Pancreas (tissue), 10 donors: ENCODE measurements at regions not wholly inside any gene's neighbourhood (a gene's known extent, or its start where the extent isn't known, plus 50 kb on each side); places are given as distances from the start of the nearest gene placed in this dataset.
"Not testable (repeated sequence)": the region's sequence is repeated elsewhere in the genome, so short reads cannot be mapped to it uniquely, and the experiment has no call there.

ENCODE experiments used
- ATAC-seq, 4 donors: fragments of 200-7000 bp; cut with Tn5 transposase; one replicate each; pipeline versions ENCODE4 v1.8.0 to v1.9.1; 2020; ENCODE audit warnings: mild to moderate bottlenecking in 4 of 4, moderate library complexity in 4 of 4
- DNase-seq, 6 donors: peaks; one replicate each; pipeline ENCODE4 v3.0.0-alpha.2; 2020
- FAIRE-seq: peaks from 2 replicates; lab custom pipeline; 2012; peaks lifted over from hg19 to GRCh38; lab: Jason Lieb, UNC
- H3K27ac ChIP-seq, 4 donors: fragments of 200-600 bp; sonication (generic); 1 replicate in 3 of 4; 2 replicates in 1 of 4; pipeline versions ENCODE4 v1.5.0 to v1.8.0; 2020
- H3K27me3 ChIP-seq, 4 donors: fragments of 200-600 bp; one replicate each; pipeline ENCODE4 v1.8.0; 2021
- H3K36me3 ChIP-seq, 3 donors: fragments of 200-600 bp; sonication (generic) in 1 of 3; one replicate each; pipeline versions ENCODE4 v1.5.0 to v1.8.0; 2020 to 2021
- H3K4me1 ChIP-seq, 3 donors: fragments of 200-600 bp; one replicate each; pipeline ENCODE4 v1.8.0; 2021
- H3K4me3 ChIP-seq, 4 donors: fragments of 200-600 bp; sonication (generic) in 2 of 4; one replicate each; pipeline versions ENCODE4 v1.5.0 to v1.8.0; 2020 to 2021
- H3K9me3 ChIP-seq, 4 donors: fragments of 200-600 bp; one replicate each; pipeline ENCODE4 v1.8.0; 2021
- CTCF ChIP-seq, 4 donors: fragments of 200-600 bp; sonication (generic) in 3 of 4; IDR thresholded peaks; one replicate each; pipeline versions ENCODE4 v1.5.0 to v1.8.0; 2021; ENCODE audit warnings: antibody characterized with exemption in 4 of 4
- WGBS, 2 donors: extraction: QIAGEN DNeasy Blood & Tissue Kit; methylation state at CpG; one replicate each; pipeline ENCODE4 v1.1.7; 2013; 5-methylcytosine and 5-hydroxymethylcytosine counted together
- intact Hi-C, 3 donors: fragments of 100-400 bp; cut with DNase I; formaldehyde crosslinking; loops; one replicate each; pipeline versions ENCODE4 v1.11.1 to v1.14.2; 2022
- donor health status: healthy with polysubstance abuse.
- donor health status: DM: no; HTN: no; CAD: no; lungs with moderate emphysema.
- donor health status: DM: no; HTN: no; CAD: no.
- donor health status: control.
- donor health status: control.
- donor health status: Bipolar disorder and iron deficiency.
- donor health status: DM: yes; HTN: yes; CAD: no.
- donor health status: DM: no; HTN: no; CAD: no.
- donor health status: DM: no; HTN: no; CAD: no.
- donor health status: DM: yes; HTN: yes; CAD: no.

DNA sequence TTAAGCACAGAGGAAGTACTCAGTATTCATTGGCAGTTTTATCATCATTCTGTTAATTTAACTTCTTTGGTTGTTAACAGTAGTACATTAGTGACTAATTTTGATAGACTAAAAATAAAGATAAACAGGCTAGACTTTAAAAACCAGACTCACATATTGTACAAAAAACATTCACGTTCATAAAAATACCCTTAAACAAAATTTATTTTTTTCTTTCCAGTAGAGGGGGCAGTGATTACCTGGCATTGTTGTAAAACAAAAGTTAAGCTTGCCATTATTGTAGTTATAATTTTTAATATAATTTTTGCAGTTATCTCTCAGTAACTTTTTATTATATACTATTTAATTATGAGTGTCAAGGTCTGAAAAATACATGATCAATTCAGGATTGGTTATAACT, 92.0 kb downstream of the MRPL57 start:
- ATAC-seq, H3K27ac ChIP-seq, H3K27me3 ChIP-seq, H3K36me3 ChIP-seq, intact Hi-C loops, H3K9me3 ChIP-seq, H3K4me3 ChIP-seq, DNase-seq, H3K4me1 ChIP-seq: not testable (repeated sequence)
- peak; percentile 98 for FAIRE-seq
- WGBS, 2 donors = 2 to 7% methylated on average over 1 of the region's 1 CpG

- intact Hi-C loops = not testable (repeated sequence)
Measured at GRCh38 chr13:21272439-21272838, 96.0 kb downstream of the MRPL57 start.

DNA sequence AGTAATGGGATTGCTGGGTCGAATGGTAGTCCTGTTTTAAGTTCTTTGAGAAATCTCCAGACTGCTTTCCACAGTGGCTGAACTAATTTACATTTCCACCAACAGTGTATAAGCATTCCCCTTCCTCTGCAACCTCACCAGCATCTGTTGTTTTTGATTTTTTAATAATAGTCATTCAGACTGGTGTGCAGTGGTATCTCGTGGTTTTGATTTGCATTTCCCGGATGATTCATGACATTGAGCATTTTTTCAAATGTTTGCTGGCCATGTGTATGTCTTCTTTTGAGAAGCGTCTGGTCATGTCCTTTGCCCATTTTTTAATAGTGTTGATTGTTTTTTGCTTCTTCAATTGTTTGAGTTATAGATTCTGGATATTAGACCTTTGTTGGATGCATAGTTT, 98.0 kb downstream of the MRPL57 start:
- intact Hi-C loops, H3K4me1 ChIP-seq, H3K36me3 ChIP-seq, H3K27me3 ChIP-seq, H3K9me3 ChIP-seq, H3K27ac ChIP-seq, H3K4me3 ChIP-seq, ATAC-seq, DNase-seq, FAIRE-seq: not testable (repeated sequence)
- WGBS, 2 donors = 59 to 78% methylated on average over 4 of the region's 4 CpGs

More at GRCh38 chr13:21272439-21272838, 96.0 kb downstream of the MRPL57 start:
- not testable (repeated sequence) for H3K4me3 ChIP-seq, ATAC-seq, DNase-seq, H3K4me1 ChIP-seq, FAIRE-seq, H3K27ac ChIP-seq, H3K9me3 ChIP-seq, H3K36me3 ChIP-seq, H3K27me3 ChIP-seq
- 82 to 93% methylated on average over 6 of the region's 6 CpGs for WGBS, 2 donors

GRCh38 chr13:21282065-21282464, 105.6 kb downstream of the MRPL57 start:
- Histone ChIP-seq H3K27me3 (no peaks in the 10 kb centered on the region), H3K36me3 (no peaks in the 10 kb centered on the region), H3K4me3 (no peak overlapping the region), H3K9me3 (no peaks in the 10 kb centered on the region), H3K27ac (no peak overlapping the region), H3K4me1 (no peaks in the 10 kb centered on the region)
- DNase-seq (no peak), FAIRE-seq (no peak), ATAC-seq (no peak)
- intact Hi-C loops = no loop called here
- 58 to 63% methylated on average over 2 of the region's 2 CpGs for WGBS, 2 donors
- no peak for TF ChIP-seq CTCF (IDR thresholded peaks at IDR 0.05)

DNA sequence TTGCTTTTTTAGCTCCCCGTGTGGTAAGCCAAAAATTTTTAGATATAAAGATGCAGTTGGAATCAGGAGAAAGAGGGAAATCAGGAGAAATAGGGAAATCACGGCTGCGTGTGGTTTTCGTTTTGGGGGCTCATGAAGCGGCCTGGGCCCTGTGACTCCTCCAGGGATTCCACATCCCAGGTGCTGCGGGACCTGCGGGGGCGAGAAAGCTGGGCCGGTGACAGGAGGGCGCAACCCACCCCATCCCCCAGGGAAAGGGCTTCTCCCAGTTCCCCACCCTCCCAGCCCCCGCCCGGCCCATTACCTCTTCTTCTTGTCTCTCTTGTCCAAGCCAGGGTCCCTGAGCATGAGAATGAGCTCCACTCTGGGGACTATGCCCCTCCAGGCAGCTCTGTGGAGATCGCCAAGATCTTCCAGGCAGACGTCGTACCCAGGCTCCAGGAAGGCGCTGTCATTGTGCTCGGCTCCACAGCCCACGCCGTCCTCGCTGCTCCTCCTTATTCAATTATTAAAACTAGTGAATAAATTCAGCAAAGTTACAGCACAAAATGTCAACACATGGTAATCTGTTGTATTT, 111.0 kb downstream of the MRPL57 start:
- no peak overlapping the region for H3K4me3 ChIP-seq
- DNase-seq (no peak), FAIRE-seq (no peak), ATAC-seq (no peak)
- H3K9me3 ChIP-seq = no peaks in the 10 kb centered on the region
- no peak overlapping the region for H3K27ac ChIP-seq
- intact Hi-C loops = no loop called here
- no peaks in the 10 kb centered on the region for H3K27me3 ChIP-seq
- H3K4me1 ChIP-seq = no peaks in the 10 kb centered on the region
- no peak for TF ChIP-seq CTCF (IDR thresholded peaks at IDR 0.05)
- H3K36me3 ChIP-seq = no peaks in the 10 kb centered on the region
- 69 to 83% methylated on average over 20 of the region's 20 CpGs for WGBS, 2 donors

DNA sequence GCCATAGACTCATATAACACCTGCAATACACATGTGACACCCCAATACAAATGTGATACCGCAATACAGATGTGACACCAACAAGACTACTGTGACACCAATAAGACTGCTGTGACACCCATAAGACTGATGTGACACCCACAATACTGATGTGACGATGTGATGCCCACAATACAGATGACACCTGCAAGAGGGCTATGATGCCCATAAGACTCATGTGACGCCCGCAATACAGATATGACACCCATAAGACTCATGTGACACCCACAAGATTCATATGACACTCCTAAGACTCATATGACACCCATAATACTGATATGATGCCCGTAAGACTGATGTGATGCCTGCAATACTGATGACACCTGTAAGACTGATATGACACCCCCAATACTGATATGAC, 113.0 kb downstream of the MRPL57 start:
- no peak for ATAC-seq
- DNase-seq = no peak
- Histone ChIP-seq H3K9me3 (no peaks in the 10 kb centered on the region), H3K27me3 (no peaks in the 10 kb centered on the region), H3K4me3 (no peak overlapping the region), H3K4me1 (no peaks in the 10 kb centered on the region), H3K36me3 (no peaks in the 10 kb centered on the region), H3K27ac (no peak overlapping the region)
- TF ChIP-seq CTCF (IDR thresholded peaks at IDR 0.05) = no peak
- WGBS, 2 donors = 77 to 87% methylated on average over 5 of the region's 5 CpGs
- intact Hi-C loops = no loop called here
- no peak for FAIRE-seq

DNA sequence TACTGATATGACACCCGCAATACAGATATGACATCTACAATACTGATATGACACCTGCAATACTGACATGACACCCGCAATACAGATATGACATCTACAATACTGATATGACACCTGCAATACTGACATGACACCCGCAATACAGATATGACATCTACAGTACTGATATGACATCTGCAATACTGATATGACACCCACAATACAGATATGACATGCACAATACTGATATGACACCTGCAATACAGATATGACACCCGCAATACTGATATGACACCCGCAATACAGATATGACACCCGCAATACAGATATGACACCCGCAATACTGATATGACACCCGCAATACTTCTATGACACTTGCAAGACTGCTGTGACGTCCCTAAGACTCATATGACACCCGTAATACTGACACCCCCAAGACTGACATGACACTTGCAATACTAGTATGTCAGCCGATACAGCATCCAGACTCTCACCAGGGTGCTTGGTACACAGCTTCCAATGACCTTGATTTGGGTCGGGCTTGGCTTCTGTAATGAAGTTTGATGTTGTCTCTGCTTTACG, 114.1 kb downstream of the MRPL57 start:
- intact Hi-C loops = loop anchor here in 1 of 3 donors (10.0 kb wide), 1 partner anchor 194 kb away; no protein-coding TSS in a partner anchor
- H3K27ac ChIP-seq, FAIRE-seq, H3K4me1 ChIP-seq, H3K4me3 ChIP-seq, H3K9me3 ChIP-seq, H3K36me3 ChIP-seq, ATAC-seq, H3K27me3 ChIP-seq, DNase-seq: not testable (repeated sequence)
- WGBS, 2 donors = 52 to 64% methylated on average over 13 of the region's 13 CpGs
